WTC11 (cell line): ENCODE measurements at regions not wholly inside any gene's neighbourhood (a gene's known extent, or its start where the extent isn't known, plus 50 kb on each side); places are given as distances from the start of the nearest gene placed in this dataset.
"Not testable (repeated sequence)": the region's sequence is repeated elsewhere in the genome, so short reads cannot be mapped to it uniquely, and the experiment has no call there.

Experiments
- ATAC-seq: fragments of 200-7000 bp; cut with Tn5 transposase; 2 replicates; pipeline ENCODE4 v1.10.0; 2021; ENCODE audit warnings: mild to moderate bottlenecking, moderate library complexity
- CTCF ChIA-PET: fragments of 300-600 bp; sonication (Branson Sonifier 250); formaldehyde crosslinking; loops from one replicate; lab custom pipeline; 2021; ENCODE audit warnings: antibody characterized with exemption; lab: Charles Lee
- POLR2A ChIA-PET: fragments of 350-600 bp; sonication (Branson Sonifier 250); formaldehyde crosslinking; loops from one replicate; lab custom pipeline; 2021; ENCODE audit warnings: antibody characterized with exemption; lab: Charles Lee
- DNase-seq: peaks from one replicate; pipeline ENCODE4 v3.0.0; 2021; ENCODE audit warnings: low spot score
- H3K27ac Mint-ChIP-seq: 2 replicates; pipeline ENCODE4 v1.8.0; 2021; ENCODE audit warnings: mixed read lengths
- H3K27me3 Mint-ChIP-seq: 2 replicates; pipeline ENCODE4 v1.8.0; 2021; ENCODE audit warnings: low read depth, mild to moderate bottlenecking, moderate library complexity, mixed read lengths
- H3K36me3 Mint-ChIP-seq: 2 replicates; pipeline ENCODE4 v1.8.0; 2021; ENCODE audit warnings: mixed read lengths
- H3K4me1 Mint-ChIP-seq: 2 replicates; pipeline ENCODE4 v1.8.0; 2022; ENCODE audit warnings: mixed read lengths
- H3K4me3 Mint-ChIP-seq: 2 replicates; pipeline ENCODE4 v1.8.0; 2021; ENCODE audit warnings: mild to moderate bottlenecking, moderate library complexity, mixed read lengths
- H3K9me3 Mint-ChIP-seq: 2 replicates; pipeline ENCODE4 v1.8.0; 2021; ENCODE audit warnings: mixed read lengths
- CREB1 ChIP-seq: sonication (generic); formaldehyde crosslinking; IDR thresholded peaks from 2 replicates; pipeline ENCODE4 v1.8.0; 2023; ENCODE audit warnings: mild to moderate bottlenecking, missing genetic modification reagents
- ELF4 ChIP-seq: sonication (generic); formaldehyde crosslinking; IDR thresholded peaks from 2 replicates; pipeline ENCODE4 v1.8.1; 2022; ENCODE audit warnings: low read depth, mild to moderate bottlenecking, moderate library complexity, missing genetic modification reagents
- GTF2I ChIP-seq: fragments of 250-450 bp; sonication (Bioruptor Pico); conservative IDR thresholded peaks from 2 replicates; pipeline ENCODE4 v1.4.0; 2021; ENCODE audit warnings: mild to moderate bottlenecking
- KAT7 ChIP-seq: sonication (generic); formaldehyde crosslinking; IDR thresholded peaks from 2 replicates; pipeline ENCODE4 v1.8.1; 2023; ENCODE audit warnings: missing genetic modification reagents, mild to moderate bottlenecking, borderline replicate concordance
- MYBL2 ChIP-seq: sonication (generic); formaldehyde crosslinking; IDR thresholded peaks from 2 replicates; pipeline ENCODE4 v1.8.1; 2023; ENCODE audit warnings: mild to moderate bottlenecking, moderate library complexity, missing genetic modification reagents
- NR2C2 ChIP-seq: sonication (generic); formaldehyde crosslinking; IDR thresholded peaks from 2 replicates; pipeline ENCODE4 v1.8.0; 2022; ENCODE audit warnings: mild to moderate bottlenecking, missing genetic modification reagents
- RELA ChIP-seq: sonication (generic); formaldehyde crosslinking; IDR thresholded peaks from 2 replicates; pipeline ENCODE4 v1.8.1; 2022; ENCODE audit warnings: missing genetic modification reagents, mild to moderate bottlenecking, borderline replicate concordance
- RORB ChIP-seq: fragments of 250-450 bp; sonication (Bioruptor Pico); IDR thresholded peaks from 2 replicates; pipeline ENCODE4 v1.9.0; 2021; ENCODE audit warnings: mild to moderate bottlenecking
- SMAD3 ChIP-seq: sonication (generic); formaldehyde crosslinking; IDR thresholded peaks from 2 replicates; pipeline ENCODE4 v1.8.0; 2022; ENCODE audit warnings: missing genetic modification reagents, mild to moderate bottlenecking, borderline replicate concordance
- SP1 ChIP-seq: sonication (generic); formaldehyde crosslinking; conservative IDR thresholded peaks from 2 replicates; pipeline ENCODE4 v1.8.1; 2022; ENCODE audit warnings: missing genetic modification reagents
- ZBTB21 ChIP-seq: sonication (generic); formaldehyde crosslinking; IDR thresholded peaks from 2 replicates; pipeline ENCODE4 v1.8.1; 2023; ENCODE audit warnings: mild to moderate bottlenecking, missing genetic modification reagents, borderline replicate concordance
- ZNF396 ChIP-seq: fragments of 250-450 bp; sonication (Bioruptor Pico); IDR thresholded peaks from 2 replicates; pipeline ENCODE4 v1.8.0; 2021; ENCODE audit warnings: mild to moderate bottlenecking, moderate library complexity, borderline replicate concordance
- TF ChIP-seq, protein P1 (sequence below): sonication (generic); formaldehyde crosslinking; IDR thresholded peaks from 2 replicates; pipeline ENCODE4 v1.8.1; 2022; ENCODE audit warnings: low read depth, mild to moderate bottlenecking, moderate library complexity, missing genetic modification reagents, borderline replicate concordance
- TF ChIP-seq, protein P2 (sequence below): fragments of 250-450 bp; sonication (Bioruptor Pico); IDR thresholded peaks from 2 replicates; pipeline ENCODE4 v1.8.0; 2021; ENCODE audit warnings: mild to moderate bottlenecking
- TF ChIP-seq, protein P3 (sequence below): fragments of 250-450 bp; sonication (Bioruptor Pico); IDR thresholded peaks from 2 replicates; pipeline ENCODE4 v1.9.0; 2021; ENCODE audit warnings: mild to moderate bottlenecking
- TF ChIP-seq, protein P4 (sequence below): sonication (generic); formaldehyde crosslinking; IDR thresholded peaks from 2 replicates; pipeline ENCODE4 v1.8.1; 2023; ENCODE audit warnings: mild to moderate bottlenecking, missing genetic modification reagents, moderate library complexity
- TF ChIP-seq, protein P5 (sequence below): sonication (generic); formaldehyde crosslinking; IDR thresholded peaks from 2 replicates; pipeline ENCODE4 v1.8.0; 2023; ENCODE audit warnings: missing genetic modification reagents, mild to moderate bottlenecking, borderline replicate concordance
- TF ChIP-seq, protein P6 (sequence below): fragments of 200-600 bp; IDR thresholded peaks from 2 replicates; pipeline ENCODE4 v1.8.0; 2022; ENCODE audit warnings: antibody characterized with exemption

DNA sequence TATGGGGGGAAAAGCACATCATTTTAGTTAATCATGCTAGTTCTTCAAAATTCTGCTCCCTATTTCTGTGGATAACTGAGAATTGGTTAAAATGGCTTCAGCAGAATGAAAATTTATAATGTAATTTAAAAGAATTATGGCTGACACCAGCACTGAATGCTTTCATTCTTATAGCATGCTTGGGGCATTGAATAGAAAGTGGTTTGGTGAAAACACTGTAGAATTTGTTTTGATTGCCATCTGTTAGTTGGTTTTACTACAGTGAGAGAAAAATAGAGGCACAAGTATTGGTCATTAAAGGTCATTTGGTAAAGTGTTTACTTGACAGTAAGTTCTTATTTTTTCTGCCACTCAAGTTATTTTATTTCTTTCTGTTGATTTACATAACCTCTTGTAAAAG, 70.8 kb downstream of the PRORP start:
- DNase-seq = no peak
- TF ChIP-seq KAT7 (CRISPR knock-in tag) = no peak
- TF ChIP-seq, protein P1, sequence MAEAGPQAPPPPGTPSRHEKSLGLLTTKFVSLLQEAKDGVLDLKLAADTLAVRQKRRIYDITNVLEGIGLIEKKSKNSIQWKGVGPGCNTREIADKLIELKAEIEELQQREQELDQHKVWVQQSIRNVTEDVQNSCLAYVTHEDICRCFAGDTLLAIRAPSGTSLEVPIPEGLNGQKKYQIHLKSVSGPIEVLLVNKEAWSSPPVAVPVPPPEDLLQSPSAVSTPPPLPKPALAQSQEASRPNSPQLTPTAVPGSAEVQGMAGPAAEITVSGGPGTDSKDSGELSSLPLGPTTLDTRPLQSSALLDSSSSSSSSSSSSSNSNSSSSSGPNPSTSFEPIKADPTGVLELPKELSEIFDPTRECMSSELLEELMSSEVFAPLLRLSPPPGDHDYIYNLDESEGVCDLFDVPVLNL (CRISPR knock-in tag) = no peak
- no peak for TF ChIP-seq ELF4
- TF ChIP-seq, protein P2, sequence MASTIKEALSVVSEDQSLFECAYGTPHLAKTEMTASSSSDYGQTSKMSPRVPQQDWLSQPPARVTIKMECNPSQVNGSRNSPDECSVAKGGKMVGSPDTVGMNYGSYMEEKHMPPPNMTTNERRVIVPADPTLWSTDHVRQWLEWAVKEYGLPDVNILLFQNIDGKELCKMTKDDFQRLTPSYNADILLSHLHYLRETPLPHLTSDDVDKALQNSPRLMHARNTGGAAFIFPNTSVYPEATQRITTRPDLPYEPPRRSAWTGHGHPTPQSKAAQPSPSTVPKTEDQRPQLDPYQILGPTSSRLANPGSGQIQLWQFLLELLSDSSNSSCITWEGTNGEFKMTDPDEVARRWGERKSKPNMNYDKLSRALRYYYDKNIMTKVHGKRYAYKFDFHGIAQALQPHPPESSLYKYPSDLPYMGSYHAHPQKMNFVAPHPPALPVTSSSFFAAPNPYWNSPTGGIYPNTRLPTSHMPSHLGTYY (CRISPR knock-in tag) = no peak
- TF ChIP-seq, protein P3, sequence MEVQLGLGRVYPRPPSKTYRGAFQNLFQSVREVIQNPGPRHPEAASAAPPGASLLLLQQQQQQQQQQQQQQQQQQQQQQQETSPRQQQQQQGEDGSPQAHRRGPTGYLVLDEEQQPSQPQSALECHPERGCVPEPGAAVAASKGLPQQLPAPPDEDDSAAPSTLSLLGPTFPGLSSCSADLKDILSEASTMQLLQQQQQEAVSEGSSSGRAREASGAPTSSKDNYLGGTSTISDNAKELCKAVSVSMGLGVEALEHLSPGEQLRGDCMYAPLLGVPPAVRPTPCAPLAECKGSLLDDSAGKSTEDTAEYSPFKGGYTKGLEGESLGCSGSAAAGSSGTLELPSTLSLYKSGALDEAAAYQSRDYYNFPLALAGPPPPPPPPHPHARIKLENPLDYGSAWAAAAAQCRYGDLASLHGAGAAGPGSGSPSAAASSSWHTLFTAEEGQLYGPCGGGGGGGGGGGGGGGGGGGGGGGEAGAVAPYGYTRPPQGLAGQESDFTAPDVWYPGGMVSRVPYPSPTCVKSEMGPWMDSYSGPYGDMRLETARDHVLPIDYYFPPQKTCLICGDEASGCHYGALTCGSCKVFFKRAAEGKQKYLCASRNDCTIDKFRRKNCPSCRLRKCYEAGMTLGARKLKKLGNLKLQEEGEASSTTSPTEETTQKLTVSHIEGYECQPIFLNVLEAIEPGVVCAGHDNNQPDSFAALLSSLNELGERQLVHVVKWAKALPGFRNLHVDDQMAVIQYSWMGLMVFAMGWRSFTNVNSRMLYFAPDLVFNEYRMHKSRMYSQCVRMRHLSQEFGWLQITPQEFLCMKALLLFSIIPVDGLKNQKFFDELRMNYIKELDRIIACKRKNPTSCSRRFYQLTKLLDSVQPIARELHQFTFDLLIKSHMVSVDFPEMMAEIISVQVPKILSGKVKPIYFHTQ (CRISPR knock-in tag) = no peak
- no peak for TF ChIP-seq SP1 (CRISPR knock-in tag)
- TF ChIP-seq, protein P4, sequence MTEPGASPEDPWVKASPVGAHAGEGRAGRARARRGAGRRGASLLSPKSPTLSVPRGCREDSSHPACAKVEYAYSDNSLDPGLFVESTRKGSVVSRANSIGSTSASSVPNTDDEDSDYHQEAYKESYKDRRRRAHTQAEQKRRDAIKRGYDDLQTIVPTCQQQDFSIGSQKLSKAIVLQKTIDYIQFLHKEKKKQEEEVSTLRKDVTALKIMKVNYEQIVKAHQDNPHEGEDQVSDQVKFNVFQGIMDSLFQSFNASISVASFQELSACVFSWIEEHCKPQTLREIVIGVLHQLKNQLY (CRISPR knock-in tag) = no peak
- no peak for TF ChIP-seq SMAD3 (CRISPR knock-in tag)
- no peak for TF ChIP-seq RELA (CRISPR knock-in tag)
- no peak for TF ChIP-seq RORB (CRISPR knock-in tag)
- no peak for TF ChIP-seq NR2C2
- TF ChIP-seq, protein P5, sequence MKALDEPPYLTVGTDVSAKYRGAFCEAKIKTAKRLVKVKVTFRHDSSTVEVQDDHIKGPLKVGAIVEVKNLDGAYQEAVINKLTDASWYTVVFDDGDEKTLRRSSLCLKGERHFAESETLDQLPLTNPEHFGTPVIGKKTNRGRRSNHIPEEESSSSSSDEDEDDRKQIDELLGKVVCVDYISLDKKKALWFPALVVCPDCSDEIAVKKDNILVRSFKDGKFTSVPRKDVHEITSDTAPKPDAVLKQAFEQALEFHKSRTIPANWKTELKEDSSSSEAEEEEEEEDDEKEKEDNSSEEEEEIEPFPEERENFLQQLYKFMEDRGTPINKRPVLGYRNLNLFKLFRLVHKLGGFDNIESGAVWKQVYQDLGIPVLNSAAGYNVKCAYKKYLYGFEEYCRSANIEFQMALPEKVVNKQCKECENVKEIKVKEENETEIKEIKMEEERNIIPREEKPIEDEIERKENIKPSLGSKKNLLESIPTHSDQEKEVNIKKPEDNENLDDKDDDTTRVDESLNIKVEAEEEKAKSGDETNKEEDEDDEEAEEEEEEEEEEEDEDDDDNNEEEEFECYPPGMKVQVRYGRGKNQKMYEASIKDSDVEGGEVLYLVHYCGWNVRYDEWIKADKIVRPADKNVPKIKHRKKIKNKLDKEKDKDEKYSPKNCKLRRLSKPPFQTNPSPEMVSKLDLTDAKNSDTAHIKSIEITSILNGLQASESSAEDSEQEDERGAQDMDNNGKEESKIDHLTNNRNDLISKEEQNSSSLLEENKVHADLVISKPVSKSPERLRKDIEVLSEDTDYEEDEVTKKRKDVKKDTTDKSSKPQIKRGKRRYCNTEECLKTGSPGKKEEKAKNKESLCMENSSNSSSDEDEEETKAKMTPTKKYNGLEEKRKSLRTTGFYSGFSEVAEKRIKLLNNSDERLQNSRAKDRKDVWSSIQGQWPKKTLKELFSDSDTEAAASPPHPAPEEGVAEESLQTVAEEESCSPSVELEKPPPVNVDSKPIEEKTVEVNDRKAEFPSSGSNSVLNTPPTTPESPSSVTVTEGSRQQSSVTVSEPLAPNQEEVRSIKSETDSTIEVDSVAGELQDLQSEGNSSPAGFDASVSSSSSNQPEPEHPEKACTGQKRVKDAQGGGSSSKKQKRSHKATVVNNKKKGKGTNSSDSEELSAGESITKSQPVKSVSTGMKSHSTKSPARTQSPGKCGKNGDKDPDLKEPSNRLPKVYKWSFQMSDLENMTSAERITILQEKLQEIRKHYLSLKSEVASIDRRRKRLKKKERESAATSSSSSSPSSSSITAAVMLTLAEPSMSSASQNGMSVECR (CRISPR knock-in tag) = no peak
- no peak for TF ChIP-seq CREB1 (CRISPR knock-in tag)
- no peak for TF ChIP-seq MYBL2 (CRISPR knock-in tag)
- TF ChIP-seq, protein P6, sequence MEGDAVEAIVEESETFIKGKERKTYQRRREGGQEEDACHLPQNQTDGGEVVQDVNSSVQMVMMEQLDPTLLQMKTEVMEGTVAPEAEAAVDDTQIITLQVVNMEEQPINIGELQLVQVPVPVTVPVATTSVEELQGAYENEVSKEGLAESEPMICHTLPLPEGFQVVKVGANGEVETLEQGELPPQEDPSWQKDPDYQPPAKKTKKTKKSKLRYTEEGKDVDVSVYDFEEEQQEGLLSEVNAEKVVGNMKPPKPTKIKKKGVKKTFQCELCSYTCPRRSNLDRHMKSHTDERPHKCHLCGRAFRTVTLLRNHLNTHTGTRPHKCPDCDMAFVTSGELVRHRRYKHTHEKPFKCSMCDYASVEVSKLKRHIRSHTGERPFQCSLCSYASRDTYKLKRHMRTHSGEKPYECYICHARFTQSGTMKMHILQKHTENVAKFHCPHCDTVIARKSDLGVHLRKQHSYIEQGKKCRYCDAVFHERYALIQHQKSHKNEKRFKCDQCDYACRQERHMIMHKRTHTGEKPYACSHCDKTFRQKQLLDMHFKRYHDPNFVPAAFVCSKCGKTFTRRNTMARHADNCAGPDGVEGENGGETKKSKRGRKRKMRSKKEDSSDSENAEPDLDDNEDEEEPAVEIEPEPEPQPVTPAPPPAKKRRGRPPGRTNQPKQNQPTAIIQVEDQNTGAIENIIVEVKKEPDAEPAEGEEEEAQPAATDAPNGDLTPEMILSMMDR = no peak
- TF ChIP-seq ZNF396 (CRISPR knock-in tag) = no peak
- no peak for TF ChIP-seq ZBTB21 (CRISPR knock-in tag)
- no peak for TF ChIP-seq GTF2I
- TF ChIP-seq, all 79 proteins: peak for 0
- ATAC-seq = no peak
- H3K36me3 Mint-ChIP-seq = peaks cover 6% of the 10 kb centered on the region
- no peak overlapping the region for H3K27ac Mint-ChIP-seq
- POLR2A ChIA-PET = no interaction called here
- H3K4me3 Mint-ChIP-seq = no peak overlapping the region
- H3K9me3 Mint-ChIP-seq = peaks cover 7% of the 10 kb centered on the region
- no peaks in the 10 kb centered on the region for H3K4me1 Mint-ChIP-seq
- no peaks in the 10 kb centered on the region for H3K27me3 Mint-ChIP-seq
- CTCF ChIA-PET = no interaction called here

DNA sequence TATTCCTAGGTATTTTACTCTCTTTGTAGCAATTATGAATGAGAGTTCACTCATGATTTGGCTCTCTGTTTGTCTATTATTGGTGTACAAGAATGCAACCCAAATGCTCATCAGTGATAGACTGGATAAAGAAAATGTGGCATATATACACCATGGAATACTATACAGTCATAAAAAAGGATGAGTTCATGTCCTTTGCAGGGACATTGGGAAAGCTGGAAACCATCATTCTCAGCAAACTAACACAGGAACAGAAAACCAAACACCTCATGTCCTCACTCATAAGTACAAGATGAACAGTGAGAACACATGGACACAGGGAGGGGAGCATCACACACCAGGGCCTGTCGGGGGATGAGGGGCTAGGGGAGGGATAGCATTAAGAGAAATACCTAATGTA, 71.8 kb downstream of the PRORP start:
- H3K27ac Mint-ChIP-seq, H3K36me3 Mint-ChIP-seq, CTCF ChIA-PET, H3K9me3 Mint-ChIP-seq, H3K4me1 Mint-ChIP-seq, POLR2A ChIA-PET, DNase-seq, H3K4me3 Mint-ChIP-seq, H3K27me3 Mint-ChIP-seq, ATAC-seq: not testable (repeated sequence)
